ENCODE measurements at regions not wholly inside any gene's neighbourhood (a gene's known extent, or its start where the extent isn't known, plus 50 kb on each side); places are given as distances from the start of the nearest gene placed in this dataset.

DNA sequence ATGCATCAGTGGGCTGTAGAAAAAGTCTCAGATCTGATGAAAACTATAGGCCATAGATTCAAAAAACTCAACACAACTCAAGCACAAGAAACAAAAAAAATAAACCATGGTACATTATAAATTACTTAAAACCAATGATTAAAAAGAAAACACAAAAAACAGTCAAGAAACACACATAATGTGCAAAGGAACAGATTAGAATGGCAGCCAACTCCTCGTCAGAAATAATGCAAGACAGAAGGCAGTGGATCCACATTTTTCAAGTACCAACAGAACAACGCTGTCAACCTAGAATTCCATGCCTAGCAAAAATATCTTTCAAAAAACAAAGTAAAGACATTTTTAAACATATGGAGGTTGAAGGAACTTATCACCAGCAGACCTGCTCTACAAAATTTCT lies 69.7 kb downstream of the PSMB1 start:
- H3K4me3 ChIP-seq (ENCODE audit: low read depth, low read length), result no peak overlapping the region
- TF ChIP-seq, protein P1, sequence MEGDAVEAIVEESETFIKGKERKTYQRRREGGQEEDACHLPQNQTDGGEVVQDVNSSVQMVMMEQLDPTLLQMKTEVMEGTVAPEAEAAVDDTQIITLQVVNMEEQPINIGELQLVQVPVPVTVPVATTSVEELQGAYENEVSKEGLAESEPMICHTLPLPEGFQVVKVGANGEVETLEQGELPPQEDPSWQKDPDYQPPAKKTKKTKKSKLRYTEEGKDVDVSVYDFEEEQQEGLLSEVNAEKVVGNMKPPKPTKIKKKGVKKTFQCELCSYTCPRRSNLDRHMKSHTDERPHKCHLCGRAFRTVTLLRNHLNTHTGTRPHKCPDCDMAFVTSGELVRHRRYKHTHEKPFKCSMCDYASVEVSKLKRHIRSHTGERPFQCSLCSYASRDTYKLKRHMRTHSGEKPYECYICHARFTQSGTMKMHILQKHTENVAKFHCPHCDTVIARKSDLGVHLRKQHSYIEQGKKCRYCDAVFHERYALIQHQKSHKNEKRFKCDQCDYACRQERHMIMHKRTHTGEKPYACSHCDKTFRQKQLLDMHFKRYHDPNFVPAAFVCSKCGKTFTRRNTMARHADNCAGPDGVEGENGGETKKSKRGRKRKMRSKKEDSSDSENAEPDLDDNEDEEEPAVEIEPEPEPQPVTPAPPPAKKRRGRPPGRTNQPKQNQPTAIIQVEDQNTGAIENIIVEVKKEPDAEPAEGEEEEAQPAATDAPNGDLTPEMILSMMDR (IDR thresholded peaks at IDR 0.05; ENCODE audit: low read depth, low read length), result no peak
- in situ Hi-C loops (cut with HindIII; ENCODE audit: low sequenced_read_pairs), result no loop called here
- DNase-seq (ENCODE audit: low read depth, low spot score), result no peak

DNA sequence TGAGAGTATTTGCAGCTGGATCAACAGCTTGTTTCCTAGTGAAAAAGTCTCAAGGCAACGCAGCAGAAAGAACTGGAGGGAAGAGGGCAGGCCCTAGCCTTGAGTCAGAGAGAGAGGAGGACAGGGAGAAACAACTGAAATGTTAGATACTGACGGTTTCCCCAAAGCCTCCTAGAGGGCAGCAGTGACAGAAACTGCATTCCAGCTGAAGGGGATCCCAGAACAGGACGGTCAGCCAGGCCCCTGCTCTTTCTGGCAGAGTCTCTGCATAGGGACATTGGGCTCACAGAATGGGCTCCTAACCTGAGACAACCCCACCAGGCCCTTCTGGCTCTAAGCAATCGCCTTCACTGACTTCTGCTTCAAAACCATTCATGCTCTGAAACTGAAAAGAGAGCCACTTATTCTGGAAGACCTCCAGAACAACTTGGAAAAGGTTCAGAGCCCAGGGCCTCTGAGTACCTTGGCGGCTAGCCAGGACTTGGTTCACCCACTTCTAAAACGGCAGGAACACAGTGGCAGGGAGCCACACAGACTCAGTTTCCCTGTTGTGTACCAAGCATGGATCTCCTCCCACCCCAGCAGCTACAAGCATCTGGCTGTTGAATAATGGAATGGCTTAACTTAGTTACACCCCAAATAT lies 72.9 kb downstream of the PSMB1 start:
- in situ Hi-C loops (cut with HindIII; ENCODE audit: low sequenced_read_pairs), result no loop called here
- no peak overlapping the region for H3K4me3 ChIP-seq (ENCODE audit: low read depth, low read length)
- TF ChIP-seq, protein P1 (IDR thresholded peaks at IDR 0.05; ENCODE audit: low read depth, low read length), result peak; percentile 51
- DNase-seq (ENCODE audit: low read depth, low spot score), result peak; percentile 50

DNA sequence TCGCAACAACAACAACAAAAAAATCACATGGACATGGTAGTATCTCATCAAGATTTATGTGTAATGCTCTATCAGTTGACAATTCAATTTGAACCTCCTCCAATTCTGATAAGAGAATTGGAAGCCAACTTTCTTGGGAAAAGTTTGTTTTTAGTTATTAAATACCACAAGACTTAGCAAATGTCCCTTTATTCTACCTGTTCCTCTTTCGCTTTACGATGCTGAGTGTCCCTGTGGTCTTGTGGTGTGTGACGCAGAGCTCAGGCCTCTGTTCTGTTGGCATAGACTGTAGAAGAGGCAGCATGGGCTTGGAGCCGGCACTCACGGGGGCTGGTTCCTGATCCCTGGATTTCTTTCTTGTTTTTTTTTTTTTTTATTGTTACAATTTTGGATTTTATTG lies 76.7 kb downstream of the PSMB1 start:
- H3K4me3 ChIP-seq (ENCODE audit: low read depth, low read length), result no peak overlapping the region
- TF ChIP-seq, protein P1 (IDR thresholded peaks at IDR 0.05; ENCODE audit: low read depth, low read length), result no peak
- in situ Hi-C loops (cut with HindIII; ENCODE audit: low sequenced_read_pairs), result no loop called here
- DNase-seq (ENCODE audit: low read depth, low spot score), result no peak

DNA sequence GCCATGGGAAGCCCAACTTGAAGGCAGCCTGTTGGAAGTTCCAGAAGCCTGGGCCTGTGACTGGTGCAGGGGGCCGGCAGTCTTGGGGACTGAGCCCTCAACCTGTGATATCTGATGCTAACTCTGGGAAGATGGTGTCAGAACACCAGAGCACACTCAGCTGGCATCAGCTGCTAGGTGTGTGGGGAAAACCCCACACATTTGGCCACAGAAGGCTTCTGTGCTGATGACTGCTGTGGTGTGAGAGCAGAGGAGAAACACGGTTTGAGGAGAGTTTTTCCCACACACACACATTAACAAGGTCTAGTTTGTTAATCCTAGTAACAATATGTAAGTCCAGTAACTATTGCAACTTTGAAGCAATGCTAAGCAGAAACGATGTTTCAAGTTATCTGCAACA lies 78.0 kb downstream of the PSMB1 start:
- TF ChIP-seq, protein P1 (IDR thresholded peaks at IDR 0.05; ENCODE audit: low read depth, low read length), result no peak
- in situ Hi-C loops (cut with HindIII; ENCODE audit: low sequenced_read_pairs), result no loop called here
- no peak overlapping the region for H3K4me3 ChIP-seq (ENCODE audit: low read depth, low read length)
- no peak for DNase-seq (ENCODE audit: low read depth, low spot score)

DNA sequence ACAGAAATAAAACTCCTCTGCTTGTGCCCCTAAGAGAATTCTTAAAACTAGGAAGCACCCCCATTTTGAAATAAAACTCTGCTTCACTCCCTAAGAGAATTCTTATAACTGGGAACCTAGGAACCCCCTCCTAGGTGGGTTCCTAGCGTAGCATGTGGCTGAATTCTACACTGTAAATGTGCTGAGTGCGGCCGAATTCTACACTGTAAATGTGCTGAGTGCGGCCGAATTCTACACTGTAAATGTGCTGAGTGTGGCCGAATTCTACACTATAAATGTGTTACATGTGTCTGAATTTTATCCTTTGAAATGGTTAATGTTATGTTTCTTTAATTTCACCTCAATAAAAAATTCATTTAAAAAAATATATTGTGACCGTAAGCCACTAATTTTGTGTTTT lies 79.3 kb downstream of the PSMB1 start:
- DNase-seq (ENCODE audit: low read depth, low spot score), result no peak
- TF ChIP-seq, protein P1 (IDR thresholded peaks at IDR 0.05; ENCODE audit: low read depth, low read length), result no peak

DNA sequence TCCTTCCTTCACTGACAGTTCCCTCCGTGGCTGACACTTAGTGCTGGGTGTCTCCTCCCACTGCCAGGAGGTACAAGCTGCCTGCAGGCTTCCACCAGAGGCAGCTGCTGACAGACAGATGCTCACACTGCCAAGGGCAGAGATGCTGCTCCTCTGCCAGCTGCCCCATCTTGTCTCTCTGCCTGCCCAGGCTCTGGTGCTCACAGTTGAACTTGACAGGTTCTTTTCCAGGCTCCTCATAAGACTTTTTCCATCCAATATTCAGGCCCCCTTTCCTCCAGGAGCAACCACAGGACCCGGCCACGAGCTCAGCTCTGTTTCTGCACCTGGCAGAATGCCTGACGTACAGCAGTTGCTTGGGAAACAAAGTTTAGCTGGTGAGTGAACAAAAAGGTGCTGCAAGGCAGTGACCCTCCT lies 79.8 kb downstream of the PSMB1 start:
- in situ Hi-C loops (cut with HindIII; ENCODE audit: low sequenced_read_pairs), result no loop called here
- TF ChIP-seq, protein P1 (IDR thresholded peaks at IDR 0.05; ENCODE audit: low read depth, low read length), result no peak
- H3K4me3 ChIP-seq (ENCODE audit: low read depth, low read length), result no peak overlapping the region
- no peak for DNase-seq (ENCODE audit: low read depth, low spot score)

More for the DNA sequence above, 79.3 kb downstream of the PSMB1 start:
- H3K4me3 ChIP-seq (ENCODE audit: low read depth, low read length), result no peak overlapping the region
- in situ Hi-C loops (cut with HindIII; ENCODE audit: low sequenced_read_pairs), result no loop called here
